BLaER1 treated with 17β-estradiol and CSF1 and Interleukin-3, amounts not matched to agents 10 nM and 100 nM (cell line): ENCODE measurements at regions not wholly inside any gene's neighbourhood (a gene's known extent, or its start where the extent isn't known, plus 50 kb on each side); places are given as distances from the start of the nearest gene placed in this dataset.
A peak's percentile ranks its signal among the peaks of the same experiment; 100 is the strongest.

Experiments
- H3K27ac ChIP-seq, 11 experiments: shearing (Covaris generic); formaldehyde crosslinking; 2 replicates each; pipeline ENCODE4 v1.8.1; 2022
- H3K27me3 ChIP-seq, 11 experiments: shearing (Covaris generic); formaldehyde crosslinking; 2 replicates each; pipeline ENCODE4 v1.8.1; 2022
- H3K36me3 ChIP-seq, 11 experiments: shearing (Covaris generic); formaldehyde crosslinking; 2 replicates each; pipeline ENCODE4 v1.8.1; 2022
- H3K4me1 ChIP-seq, 10 experiments: shearing (Covaris generic); formaldehyde crosslinking; 2 replicates each; pipeline ENCODE4 v1.8.1; 2022
- H3K4me2 ChIP-seq, 11 experiments: shearing (Covaris generic); formaldehyde crosslinking; 2 replicates each; pipeline ENCODE4 v1.8.1; 2022
- H3K4me3 ChIP-seq, 10 experiments: shearing (Covaris generic); formaldehyde crosslinking; 2 replicates each; pipeline ENCODE4 v1.8.1; 2022
- H3K9ac ChIP-seq, 11 experiments: shearing (Covaris generic); formaldehyde crosslinking; 2 replicates each; pipeline ENCODE4 v1.8.1; 2022
- H3K9me3 ChIP-seq, 11 experiments: shearing (Covaris generic); formaldehyde crosslinking; replicated peaks in 1 of 11; 2 replicates each; pipeline ENCODE4 v1.8.1; 2022
- H4K20me1 ChIP-seq, 11 experiments: shearing (Covaris generic); formaldehyde crosslinking; 2 replicates each; pipeline ENCODE4 v1.8.1; 2022
- Cebpa-rat ChIP-seq, 11 experiments: shearing (Covaris generic); IDR thresholded peaks; 2 replicates each; pipeline ENCODE4 v1.8.1; 2022

DNA sequence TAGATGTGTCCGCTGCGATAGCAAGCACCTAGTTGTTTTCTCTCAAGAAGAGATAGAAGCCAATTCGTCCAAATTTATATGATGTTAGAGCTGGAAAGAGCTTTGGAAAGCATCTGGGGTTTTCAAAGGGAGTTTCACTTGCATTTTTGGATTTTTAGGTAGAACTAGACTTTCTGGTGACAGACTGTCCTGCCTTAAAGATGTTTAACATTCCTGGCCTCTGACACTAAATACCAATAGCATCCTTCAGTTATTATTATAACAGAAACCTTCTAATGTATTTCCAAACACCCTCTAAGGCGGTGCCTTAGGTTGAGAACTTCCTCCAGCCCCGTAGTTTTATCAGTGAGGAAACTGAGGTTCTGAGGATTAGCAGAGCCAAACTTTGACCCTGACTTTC is 305.3 kb downstream of the SATB1 start:
- no peaks in the 10 kb centered on the region for H4K20me1 ChIP-seq
- no peak for TF ChIP-seq Cebpa-rat (IDR thresholded peaks at IDR 0.05)
- no peaks in the 10 kb centered on the region for H3K27me3 ChIP-seq
- H3K27ac ChIP-seq = no peak overlapping the region
- no peak overlapping the region for H3K9ac ChIP-seq
- H3K36me3 ChIP-seq = peaks cover 0 to 14% (median 0%) of the 10 kb centered on the region in 11 experiments; a peak in 4 of 22 replicates
- H3K4me1 ChIP-seq = peaks cover 0 to 27% (median 12%) of the 10 kb centered on the region in 10 experiments; a peak in 17 of 20 replicates
- H3K4me2 ChIP-seq = no peak overlapping the region
- peaks cover 0 to 44% (median 35%) of the 10 kb centered on the region in 11 experiments; a peak in 19 of 22 replicates for H3K9me3 ChIP-seq
- no peak overlapping the region for H3K4me3 ChIP-seq

DNA sequence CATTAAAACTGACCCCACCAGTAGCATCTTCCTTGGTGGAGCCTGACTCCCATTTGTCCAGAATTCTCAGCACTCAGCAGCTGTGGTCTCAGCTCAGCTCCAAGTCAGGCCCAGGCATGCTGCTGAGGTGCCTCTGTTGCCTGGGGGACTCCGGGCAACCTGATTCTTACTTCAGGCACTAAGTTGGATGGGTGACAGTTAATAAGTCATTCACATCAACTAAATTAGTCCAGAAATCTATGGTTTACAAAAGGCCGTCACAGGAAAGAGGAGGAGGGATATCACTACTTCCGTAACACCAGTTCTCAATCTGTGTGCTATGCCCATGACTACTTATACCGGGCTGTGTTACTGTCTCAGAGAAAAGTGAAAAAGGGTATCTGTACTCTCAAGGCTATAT is 310.2 kb downstream of the SATB1 start:
- Histone ChIP-seq H3K4me1 (peaks cover 0 to 13% (median 7%) of the 10 kb centered on the region in 10 experiments; a peak in 13 of 20 replicates), H3K36me3 (no peaks in the 10 kb centered on the region), H3K27ac (no peak overlapping the region), H3K27me3 (no peaks in the 10 kb centered on the region), H3K4me2 (no peak overlapping the region), H3K9me3 (peaks cover 0 to 21% (median 10%) of the 10 kb centered on the region in 11 experiments; a peak in 13 of 22 replicates), H3K9ac (no peak overlapping the region), H4K20me1 (no peaks in the 10 kb centered on the region), H3K4me3 (no peak overlapping the region)
- no peak for TF ChIP-seq Cebpa-rat (IDR thresholded peaks at IDR 0.05)

DNA sequence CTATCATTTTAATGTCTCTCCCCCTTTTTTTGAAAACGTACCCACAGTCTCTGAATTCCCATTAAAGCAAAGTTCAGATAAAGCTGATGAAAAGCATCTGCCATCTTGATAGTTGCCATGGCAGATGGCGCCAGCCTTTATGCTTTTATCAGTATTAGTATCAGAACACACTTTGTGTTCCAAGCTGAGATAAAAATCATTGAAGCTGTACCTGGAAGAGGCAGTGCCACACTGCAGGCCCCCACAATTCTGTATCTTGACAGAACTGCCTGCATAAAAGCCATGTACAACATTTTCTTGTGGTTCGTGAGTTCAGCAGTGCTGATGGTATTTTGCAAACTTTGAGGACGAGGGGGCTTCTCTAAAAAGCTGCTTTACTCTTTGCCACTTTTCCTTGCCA is 311.7 kb downstream of the SATB1 start:
- Histone ChIP-seq H3K9me3 (peaks cover 0 to 16% (median 8%) of the 10 kb centered on the region in 11 experiments; a peak in 12 of 22 replicates), H3K9ac (no peak overlapping the region), H3K27ac (no peak overlapping the region), H3K4me1 (peaks cover 0 to 13% (median 7%) of the 10 kb centered on the region in 10 experiments; a peak in 13 of 20 replicates), H3K27me3 (no peaks in the 10 kb centered on the region), H3K4me2 (no peak overlapping the region), H3K4me3 (no peak overlapping the region), H4K20me1 (no peaks in the 10 kb centered on the region), H3K36me3 (no peaks in the 10 kb centered on the region)
- TF ChIP-seq Cebpa-rat (IDR thresholded peaks at IDR 0.05) = no peak

DNA sequence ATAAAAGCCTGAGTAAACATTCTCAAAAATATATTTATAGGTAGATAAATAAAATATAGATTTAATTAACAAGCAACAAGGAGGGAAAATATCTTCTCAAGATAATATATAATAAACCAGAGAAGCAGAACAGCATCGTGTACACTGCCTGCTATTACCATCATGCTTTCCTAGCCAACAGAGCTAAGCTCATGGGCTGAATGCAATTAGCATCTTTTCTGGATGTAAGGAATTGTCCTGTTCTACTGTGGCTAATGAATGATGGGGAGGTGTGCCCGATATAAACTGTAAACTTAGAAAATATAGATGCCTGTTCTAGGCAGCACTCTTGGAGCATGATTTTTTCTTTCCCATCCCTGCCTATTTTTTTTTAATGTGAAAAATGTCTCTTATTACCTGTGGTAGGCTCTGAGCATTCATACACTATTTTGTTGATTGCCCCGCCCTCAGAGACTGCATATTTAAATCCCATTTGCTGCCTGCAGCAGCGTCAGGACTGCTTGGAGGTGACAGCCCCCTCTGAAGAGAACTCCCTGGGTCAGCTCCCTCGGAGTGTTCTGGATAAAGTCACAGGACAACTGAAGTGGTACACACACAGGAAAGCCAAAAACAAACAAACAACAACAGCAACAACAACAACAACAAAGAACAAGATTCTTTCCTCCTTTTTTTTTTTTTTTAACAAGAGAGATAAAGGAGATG is 312.3 kb downstream of the SATB1 start:
- Histone ChIP-seq H3K9me3 (peaks cover 0 to 16% (median 7%) of the 10 kb centered on the region in 11 experiments; a peak in 11 of 22 replicates), H3K4me1 (peaks cover 0 to 13% (median 7%) of the 10 kb centered on the region in 10 experiments; a peak in 13 of 20 replicates), H3K4me3 (no peak overlapping the region), H3K27me3 (no peaks in the 10 kb centered on the region), H4K20me1 (no peaks in the 10 kb centered on the region), H3K36me3 (no peaks in the 10 kb centered on the region), H3K9ac (no peak overlapping the region), H3K27ac (peak overlapping the region in 1 of 11 experiments; percentile 17; a peak in 1 of 22 replicates), H3K4me2 (no peak overlapping the region)
- no peak for TF ChIP-seq Cebpa-rat (IDR thresholded peaks at IDR 0.05)

DNA sequence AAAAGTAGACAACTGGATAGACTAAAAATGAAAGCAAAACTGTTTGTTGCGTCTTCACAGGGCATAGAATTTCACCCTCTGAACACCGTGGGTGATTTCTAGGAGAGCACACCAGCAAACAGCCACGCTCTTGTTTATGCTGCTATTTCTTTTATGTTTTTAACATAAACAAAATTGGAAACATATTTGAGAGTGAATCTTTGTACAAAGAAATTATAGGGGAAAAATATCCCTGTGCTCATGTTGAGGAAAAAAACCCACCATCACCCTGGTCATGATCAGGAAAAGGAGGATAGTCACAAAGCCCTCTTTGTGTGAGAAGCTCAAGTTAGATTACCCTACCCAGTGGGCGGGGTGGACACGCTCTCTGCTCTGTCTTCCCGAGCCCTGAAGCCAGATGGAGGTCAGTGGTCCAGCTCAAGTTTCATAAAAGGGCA is 313.3 kb downstream of the SATB1 start:
- Histone ChIP-seq H3K4me1 (peaks cover 0 to 13% (median 7%) of the 10 kb centered on the region in 10 experiments; a peak in 13 of 20 replicates), H3K9ac (peak overlapping the region in 10 of 11 experiments; percentile 40 to 76 (median 69); a peak in 19 of 22 replicates), H3K9me3 (peaks cover 0 to 21% (median 8%) of the 10 kb centered on the region in 11 experiments; a peak in 12 of 22 replicates), H3K27me3 (no peaks in the 10 kb centered on the region), H3K4me2 (peak overlapping the region; percentile 43 to 86 (median 72)), H3K36me3 (no peaks in the 10 kb centered on the region), H3K4me3 (peak overlapping the region in 8 of 10 experiments; percentile 10 to 50 (median 34); a peak in 8 of 20 replicates), H3K27ac (peak overlapping the region in 9 of 11 experiments; percentile 20 to 80 (median 64); a peak in 17 of 22 replicates), H4K20me1 (no peaks in the 10 kb centered on the region)
- TF ChIP-seq Cebpa-rat (IDR thresholded peaks at IDR 0.05) = no peak

DNA sequence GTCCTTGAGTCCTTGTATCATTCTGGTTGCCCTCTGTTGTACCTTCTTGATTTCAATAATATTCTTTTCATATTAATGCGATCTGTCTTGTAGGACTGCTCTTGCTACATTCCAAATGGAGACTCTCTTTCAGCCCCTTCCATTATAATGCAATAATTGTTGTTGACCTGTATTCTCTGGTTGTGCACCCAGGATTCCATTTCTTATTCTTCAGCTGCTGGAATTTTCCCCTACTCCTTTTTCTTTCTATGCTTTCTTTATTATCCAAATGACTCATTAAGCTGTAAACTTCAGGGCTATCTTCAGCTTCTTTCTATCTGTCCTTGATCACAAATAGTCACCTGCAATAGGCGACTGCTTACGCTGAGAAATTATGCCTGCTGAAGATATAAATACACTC is 321.5 kb downstream of the SATB1 start:
- 0 out of 22 replicates have a peak, but pooled peaks cover 0 to 8% (median 0%) of the 10 kb centered on the region in 11 experiments for H3K36me3 ChIP-seq
- H3K9me3 ChIP-seq = peaks cover 4 to 32% (median 15%) of the 10 kb centered on the region in 11 experiments; a peak in 9 of 22 replicates
- H3K4me2 ChIP-seq = no peak overlapping the region
- TF ChIP-seq Cebpa-rat (IDR thresholded peaks at IDR 0.05) = no peak
- no peaks in the 10 kb centered on the region for H4K20me1 ChIP-seq
- H3K4me3 ChIP-seq = no peak overlapping the region
- H3K27me3 ChIP-seq = no peaks in the 10 kb centered on the region
- no peak overlapping the region for H3K9ac ChIP-seq
- H3K27ac ChIP-seq = no peak overlapping the region
- H3K4me1 ChIP-seq = peaks cover 0 to 13% (median 9%) of the 10 kb centered on the region in 10 experiments; a peak in 11 of 20 replicates

DNA sequence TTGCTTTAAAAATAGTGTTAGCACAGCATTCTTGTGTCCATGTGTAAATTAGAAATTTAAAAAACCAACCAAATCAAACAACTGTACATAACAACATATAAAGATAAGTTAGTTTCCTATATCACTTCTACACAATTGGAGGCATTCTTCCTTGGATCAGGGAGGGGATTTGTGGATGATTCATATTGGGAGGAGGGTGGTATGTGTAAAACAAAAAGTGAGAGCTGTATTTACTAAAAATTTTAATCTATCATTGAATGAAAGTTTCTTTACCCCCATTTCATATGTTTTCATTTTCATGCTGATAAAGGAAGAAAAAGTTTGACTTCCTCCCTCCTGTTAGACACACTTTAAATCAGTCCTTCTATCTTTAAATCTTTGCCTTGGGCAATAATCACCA is 325.0 kb downstream of the SATB1 start:
- no peak overlapping the region for H3K4me2 ChIP-seq
- no peak overlapping the region for H3K27ac ChIP-seq
- peaks cover 22 to 51% (median 33%) of the 10 kb centered on the region in 11 experiments for H3K9me3 ChIP-seq
- no peak overlapping the region for H3K4me3 ChIP-seq
- H3K36me3 ChIP-seq = peaks cover 0 to 12% (median 4%) of the 10 kb centered on the region in 11 experiments; a peak in 5 of 22 replicates
- no peak for TF ChIP-seq Cebpa-rat (IDR thresholded peaks at IDR 0.05)
- H3K9ac ChIP-seq = no peak overlapping the region
- peaks cover 0 to 14% (median 12%) of the 10 kb centered on the region in 10 experiments; a peak in 12 of 20 replicates for H3K4me1 ChIP-seq
- no peaks in the 10 kb centered on the region for H4K20me1 ChIP-seq
- H3K27me3 ChIP-seq = no peaks in the 10 kb centered on the region

DNA sequence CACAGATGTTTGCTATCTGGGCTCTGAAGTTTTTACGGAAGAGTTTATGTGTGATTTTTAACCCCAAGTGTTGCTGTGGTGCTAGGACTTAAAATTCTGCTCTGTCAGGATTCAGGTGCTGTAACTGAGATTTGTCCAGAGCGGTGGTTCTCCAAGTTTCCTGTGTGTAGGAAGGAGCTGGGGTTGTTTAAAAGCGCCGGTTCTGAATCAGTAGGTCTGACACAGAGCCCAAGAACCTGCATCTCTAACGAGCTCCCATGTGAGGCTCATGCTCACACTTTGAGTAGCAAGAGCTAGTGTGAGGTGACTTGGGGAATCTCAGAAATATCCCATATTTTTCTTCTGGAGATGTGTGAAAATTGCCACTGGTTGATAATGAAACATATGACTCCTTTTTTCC is 325.5 kb downstream of the SATB1 start:
- Histone ChIP-seq H3K4me3 (no peak overlapping the region), H3K27me3 (no peaks in the 10 kb centered on the region), H3K4me2 (peak overlapping the region in 6 of 11 experiments; percentile 2 to 57 (median 44); a peak in 8 of 22 replicates), H3K9ac (no peak overlapping the region), H3K4me1 (peaks cover 0 to 14% (median 12%) of the 10 kb centered on the region in 10 experiments; a peak in 12 of 20 replicates), H3K9me3 (peaks cover 22 to 51% (median 32%) of the 10 kb centered on the region in 11 experiments), H3K36me3 (peaks cover 0 to 12% (median 4%) of the 10 kb centered on the region in 11 experiments; a peak in 5 of 22 replicates), H4K20me1 (no peaks in the 10 kb centered on the region), H3K27ac (no peak overlapping the region; a peak in 1 of 22 replicates)
- no peak for TF ChIP-seq Cebpa-rat (IDR thresholded peaks at IDR 0.05)

DNA sequence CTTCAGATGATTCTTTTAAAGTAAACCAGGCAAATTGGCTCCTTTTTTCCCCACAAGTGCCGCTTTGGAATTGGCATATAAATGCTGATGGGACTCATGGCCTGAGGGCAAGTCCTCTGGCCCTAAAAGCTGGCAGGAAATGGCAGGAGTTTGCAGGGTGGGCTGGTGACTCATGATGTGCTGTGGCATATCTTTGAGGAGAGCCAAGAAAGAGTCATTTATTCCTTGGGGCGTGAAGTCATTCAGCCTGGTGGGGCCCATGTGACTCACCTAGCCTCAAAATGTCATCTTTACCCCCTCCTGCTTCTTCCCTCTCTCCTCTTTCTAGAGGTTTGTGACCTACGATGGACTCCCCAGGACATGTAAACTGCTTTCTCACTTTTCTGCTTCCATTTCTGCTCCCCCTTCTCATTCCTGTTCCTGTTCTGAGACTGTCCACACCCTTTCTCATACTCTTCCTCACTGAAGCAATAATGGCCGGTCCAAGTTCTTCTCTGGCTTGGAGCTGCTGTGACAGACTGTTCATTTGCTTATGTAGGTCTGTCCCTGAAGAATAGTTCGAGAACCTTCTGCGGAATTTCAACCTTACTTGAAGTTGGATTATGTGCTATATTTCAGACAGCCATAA is 326.1 kb downstream of the SATB1 start:
- Histone ChIP-seq H3K9me3 (peaks cover 22 to 46% (median 27%) of the 10 kb centered on the region in 11 experiments), H3K4me2 (peak overlapping the region in 6 of 11 experiments; percentile 2 to 57 (median 44); a peak in 12 of 22 replicates), H3K27me3 (no peaks in the 10 kb centered on the region), H3K9ac (no peak overlapping the region), H4K20me1 (no peaks in the 10 kb centered on the region), H3K27ac (no peak overlapping the region; a peak in 1 of 22 replicates), H3K36me3 (peaks cover 0 to 12% (median 4%) of the 10 kb centered on the region in 11 experiments; a peak in 5 of 22 replicates), H3K4me1 (peaks cover 0 to 14% (median 12%) of the 10 kb centered on the region in 10 experiments; a peak in 12 of 20 replicates), H3K4me3 (no peak overlapping the region)
- TF ChIP-seq Cebpa-rat (IDR thresholded peaks at IDR 0.05) = no peak
